Small intestine (tissue), 7 donors: ENCODE measurements at regions not wholly inside any gene's neighbourhood (a gene's known extent, or its start where the extent isn't known, plus 50 kb on each side); places are given as distances from the start of the nearest gene placed in this dataset.

Source experiments
- DNase-seq, 2 donors: peaks; one replicate each; pipeline versions ENCODE4 v3.0.0 to v3.0.0-alpha.2; 2013
- FAIRE-seq: peaks from 2 replicates; lab custom pipeline; 2012; peaks lifted over from hg19 to GRCh38; lab: Jason Lieb, UNC
- H3K27ac ChIP-seq, 3 donors: one replicate each; pipeline ENCODE4 v1.5.1; 2013; ENCODE audit warnings: low read length in 2 of 3, mild to moderate bottlenecking in 2 of 3, control low read depth in 1 of 3, inconsistent platforms in 1 of 3, low read depth in 1 of 3, moderate library complexity in 1 of 3
- H3K27me3 ChIP-seq, 3 donors: one replicate each; pipeline ENCODE4 v1.6.1; 2013; ENCODE audit warnings: low read length in 3 of 3, inconsistent platforms in 1 of 3; ENCODE audit not compliant: control insufficient read depth in 3 of 3, insufficient read depth in 3 of 3
- H3K36me3 ChIP-seq, 3 donors: one replicate each; pipeline ENCODE4 v1.6.1; 2013; ENCODE audit warnings: low read length in 3 of 3, inconsistent platforms in 1 of 3, low read depth in 1 of 3, mild to moderate bottlenecking in 1 of 3, moderate library complexity in 1 of 3; ENCODE audit not compliant: control insufficient read depth in 3 of 3, insufficient read depth in 2 of 3
- H3K4me1 ChIP-seq, 3 donors: one replicate each; pipeline ENCODE4 v1.6.1; 2013; ENCODE audit warnings: low read length in 2 of 3, inconsistent platforms in 1 of 3, low read depth in 1 of 3, mild to moderate bottlenecking in 1 of 3, moderate library complexity in 1 of 3; ENCODE audit not compliant: control insufficient read depth in 3 of 3, insufficient read depth in 2 of 3
- H3K4me3 ChIP-seq, 3 donors: one replicate each; pipeline ENCODE4 v1.5.1; 2013; ENCODE audit warnings: low read length in 3 of 3, control low read depth in 1 of 3, inconsistent platforms in 1 of 3, low read depth in 1 of 3, mild to moderate bottlenecking in 1 of 3, moderate library complexity in 1 of 3
- H3K9me3 ChIP-seq, 2 donors: one replicate each; pipeline ENCODE4 v1.6.1; 2013; ENCODE audit warnings: low read depth in 1 of 2, low read length in 1 of 2; ENCODE audit not compliant: control insufficient read depth in 2 of 2, insufficient read depth in 1 of 2
- WGBS, 3 donors: extraction: QIAGEN DNeasy Blood & Tissue Kit; methylation state at CpG; one replicate each; pipeline ENCODE4 v1.1.7; 2013; 5-methylcytosine and 5-hydroxymethylcytosine counted together
- donor health status: healthy with polysubstance abuse.
- donor health status: control.
- donor health status: control.
- donor health status: Bipolar disorder and iron deficiency.
- donor health status: healthy.

DNA sequence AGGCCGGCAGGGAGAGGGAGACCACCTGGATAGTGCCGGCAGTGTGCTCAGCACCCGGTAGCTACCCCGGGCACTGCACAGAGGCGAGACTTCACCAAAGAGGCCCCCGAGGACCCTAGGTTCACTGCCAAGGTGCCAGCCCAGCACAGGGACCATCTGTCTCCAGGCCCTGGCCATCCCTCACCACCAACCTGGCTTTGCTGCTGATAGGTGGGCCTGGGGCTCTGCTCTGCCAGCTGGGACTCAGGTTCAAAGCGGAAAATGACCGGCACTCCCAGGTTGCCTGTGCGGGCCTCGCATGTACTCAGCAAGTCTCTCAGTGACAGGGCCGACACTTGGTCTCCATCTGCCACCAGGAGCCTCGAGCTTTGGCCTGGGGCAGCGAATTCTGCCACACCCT is 812.2 kb downstream of the BRD1 start:
- DNase-seq (no peak), FAIRE-seq (no peak)
- H3K9me3 ChIP-seq, result no peaks in the 10 kb centered on the region
- no peaks in the 10 kb centered on the region for H3K27me3 ChIP-seq
- H3K4me1 ChIP-seq, result no peaks in the 10 kb centered on the region
- 73 to 84% (median 79%) methylated on average over 13 of the region's 13 CpGs for WGBS, 3 donors
- no peak overlapping the region for H3K4me3 ChIP-seq
- H3K27ac ChIP-seq, result no peak overlapping the region
- H3K36me3 ChIP-seq, result no peaks in the 10 kb centered on the region

DNA sequence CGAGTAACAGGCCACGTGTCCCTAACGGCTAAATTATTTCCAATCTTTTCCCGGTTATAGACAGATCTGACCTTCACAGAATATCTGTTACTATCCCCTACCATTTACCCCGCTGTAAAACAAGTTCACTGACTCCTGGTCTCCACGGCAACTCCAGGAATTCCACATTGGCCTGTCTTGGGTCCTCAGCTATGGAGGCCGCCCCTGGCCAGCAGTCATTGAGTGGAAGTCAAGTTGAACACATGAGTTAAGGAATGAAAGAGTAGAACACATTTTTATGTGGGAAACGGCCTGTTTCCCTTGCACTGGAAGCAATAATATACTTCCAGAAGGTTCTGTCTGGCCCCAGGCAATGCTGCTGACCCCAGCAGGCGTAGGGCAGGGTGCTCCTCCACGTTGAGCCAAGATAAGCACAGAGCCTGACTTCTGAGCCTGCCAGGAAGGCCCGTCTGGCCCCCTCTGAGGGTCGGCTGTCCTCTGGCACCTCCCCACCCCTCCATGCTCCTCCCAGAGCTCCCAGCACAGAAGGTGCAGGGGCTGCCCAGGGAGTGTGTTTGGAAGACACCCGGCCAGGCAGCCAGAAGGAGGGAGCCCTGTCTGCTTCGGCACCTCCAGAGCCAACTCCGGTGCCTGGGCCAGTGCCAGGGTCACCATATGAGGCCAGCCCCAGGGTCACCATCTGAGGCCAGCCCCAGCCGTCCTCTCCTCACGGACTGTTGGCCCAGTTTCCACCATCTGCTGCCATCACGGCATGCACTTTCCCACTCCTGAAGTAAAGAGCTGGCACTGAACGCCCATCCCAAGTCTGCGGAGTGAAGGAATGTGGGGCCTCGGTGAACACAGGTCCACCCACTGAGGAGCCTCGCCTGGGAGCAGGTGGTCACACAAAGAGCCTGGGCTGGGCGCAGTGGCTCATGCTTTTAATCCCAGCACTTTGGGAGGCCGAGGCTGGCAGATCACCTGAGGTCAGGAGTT is 813.2 kb downstream of the BRD1 start:
- no peaks in the 10 kb centered on the region for H3K9me3 ChIP-seq
- no peaks in the 10 kb centered on the region for H3K4me1 ChIP-seq
- WGBS, 3 donors, result 63 to 76% (median 73%) methylated on average over 24 of the region's 24 CpGs
- no peak overlapping the region for H3K27ac ChIP-seq
- no peak overlapping the region for H3K4me3 ChIP-seq
- H3K36me3 ChIP-seq, result no peaks in the 10 kb centered on the region
- H3K27me3 ChIP-seq, result no peaks in the 10 kb centered on the region
- FAIRE-seq (no peak), DNase-seq (no peak)

DNA sequence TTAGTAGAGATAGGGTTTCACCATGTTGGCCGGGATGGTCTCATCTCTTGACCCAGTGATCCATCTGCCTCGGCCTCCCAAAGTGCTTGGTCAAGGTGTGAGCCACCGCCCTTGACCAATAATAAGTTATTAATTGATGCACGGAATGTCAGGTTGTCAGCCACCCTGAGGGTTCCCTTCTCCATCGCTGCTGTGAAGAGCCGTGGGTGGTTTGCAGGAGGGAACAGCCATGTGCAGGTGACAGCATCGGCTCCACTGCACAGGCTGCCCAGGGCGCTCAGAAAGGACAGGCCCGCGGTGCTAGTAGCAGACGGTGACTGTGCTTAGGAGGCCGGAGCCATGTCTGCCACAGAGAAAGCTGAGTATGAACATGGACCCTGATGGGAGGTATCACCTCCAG is 814.0 kb downstream of the BRD1 start:
- no peak for DNase-seq
- H3K36me3 ChIP-seq, result no peaks in the 10 kb centered on the region
- no peak for FAIRE-seq
- no peak overlapping the region for H3K4me3 ChIP-seq
- WGBS, 3 donors, result 82 to 94% (median 89%) methylated on average over 12 of the region's 12 CpGs
- no peak overlapping the region for H3K27ac ChIP-seq
- H3K27me3 ChIP-seq, result no peaks in the 10 kb centered on the region
- no peaks in the 10 kb centered on the region for H3K9me3 ChIP-seq
- no peaks in the 10 kb centered on the region for H3K4me1 ChIP-seq

DNA sequence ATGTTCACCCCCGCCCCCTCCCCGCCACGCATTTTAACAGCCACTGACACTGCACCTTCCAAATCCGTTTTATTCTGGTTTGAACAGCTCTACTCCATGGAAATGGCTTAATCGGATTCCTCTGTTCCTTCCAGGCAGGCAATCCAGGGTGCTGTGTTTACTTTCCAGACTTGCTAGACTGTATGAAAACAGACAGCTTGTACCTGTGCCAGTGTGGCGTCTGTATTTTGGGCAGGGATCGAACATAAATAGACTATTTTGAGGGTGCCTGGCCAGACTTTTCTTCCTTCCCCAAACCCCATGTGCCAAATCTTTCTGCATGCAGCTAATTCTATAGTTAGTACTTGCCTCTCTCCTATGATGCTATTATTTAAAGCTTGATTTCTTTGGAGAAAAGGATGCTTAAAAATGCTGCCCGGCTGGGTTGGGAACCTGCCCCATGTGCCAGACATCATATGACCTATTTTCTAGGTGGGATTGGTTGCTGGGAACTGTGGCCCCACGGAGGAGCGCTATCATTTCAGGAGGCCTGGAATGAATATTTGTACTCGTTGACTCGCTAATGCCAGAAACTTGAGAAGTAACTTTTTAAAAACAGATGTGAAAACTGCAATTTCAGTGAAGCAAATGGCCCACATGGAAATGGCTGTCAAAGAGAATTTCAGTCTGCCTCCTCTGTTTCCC is 814.8 kb downstream of the BRD1 start:
- Histone ChIP-seq H3K4me1 (no peaks in the 10 kb centered on the region), H3K27me3 (no peaks in the 10 kb centered on the region), H3K9me3 (no peaks in the 10 kb centered on the region), H3K27ac (no peak overlapping the region), H3K36me3 (no peaks in the 10 kb centered on the region), H3K4me3 (no peak overlapping the region)
- 62 to 75% (median 70%) methylated on average over 12 of the region's 12 CpGs for WGBS, 3 donors
- DNase-seq (no peak), FAIRE-seq (no peak)

DNA sequence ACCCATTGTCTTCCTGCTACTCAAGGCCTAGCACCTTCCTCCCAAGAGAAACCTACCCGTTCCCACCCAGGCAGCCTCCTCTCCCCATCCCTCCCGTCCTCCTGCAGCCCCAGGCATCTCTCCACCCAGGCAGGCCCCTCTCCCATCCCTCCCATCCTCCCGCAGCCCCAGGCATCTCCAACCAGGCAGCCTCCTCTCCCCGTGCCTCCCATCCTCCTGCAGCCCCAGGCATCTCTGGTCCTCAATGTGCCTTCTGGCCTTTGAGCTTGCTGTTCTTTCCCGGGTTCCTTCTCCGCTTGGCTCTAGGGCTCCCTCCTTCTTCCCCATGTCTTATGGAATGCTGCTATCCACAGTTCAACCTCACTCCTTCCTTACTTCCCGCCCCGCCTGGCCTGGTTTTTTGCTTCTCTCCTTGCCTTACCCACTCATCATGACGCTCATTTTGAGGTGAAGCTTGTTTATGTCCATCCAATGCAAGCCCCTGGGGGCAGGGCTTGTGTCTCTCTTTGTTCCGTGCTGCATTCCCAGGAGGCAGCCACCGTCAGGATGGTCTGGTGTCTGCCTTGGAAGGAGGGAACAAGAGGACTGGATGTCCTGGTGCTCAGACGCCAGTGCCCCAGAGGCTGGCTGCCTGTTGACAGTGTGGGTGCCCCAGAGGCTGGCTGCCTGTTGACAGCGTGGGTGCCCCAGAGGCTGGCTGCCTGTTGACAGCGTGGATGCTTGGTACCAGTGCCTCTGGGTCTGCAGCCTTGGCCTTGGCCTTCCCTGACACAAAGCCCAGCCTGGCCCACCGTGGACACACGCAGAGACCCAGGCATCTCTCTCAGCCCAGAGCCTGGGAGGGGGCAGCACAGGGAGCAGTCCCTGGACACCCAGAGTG is 815.7 kb downstream of the BRD1 start:
- FAIRE-seq (no peak), DNase-seq (no peak)
- 64 to 68% (median 66%) methylated on average over 15 to 16 of the region's 16 CpGs for WGBS, 3 donors

GRCh38 chr22:49011379-49011768 is 816.3 kb downstream of the BRD1 start:
- FAIRE-seq, result no peak
- no peak for DNase-seq
- 58 to 75% (median 70%) methylated on average over 11 of the region's 11 CpGs for WGBS, 3 donors

More for the DNA sequence above, 815.7 kb downstream of the BRD1 start:
- H3K36me3 ChIP-seq, result no peaks in the 10 kb centered on the region
- H3K27ac ChIP-seq, result no peak overlapping the region
- H3K27me3 ChIP-seq, result no peaks in the 10 kb centered on the region
- H3K9me3 ChIP-seq, result no peaks in the 10 kb centered on the region
- H3K4me3 ChIP-seq, result no peak overlapping the region
- H3K4me1 ChIP-seq, result no peaks in the 10 kb centered on the region

DNA sequence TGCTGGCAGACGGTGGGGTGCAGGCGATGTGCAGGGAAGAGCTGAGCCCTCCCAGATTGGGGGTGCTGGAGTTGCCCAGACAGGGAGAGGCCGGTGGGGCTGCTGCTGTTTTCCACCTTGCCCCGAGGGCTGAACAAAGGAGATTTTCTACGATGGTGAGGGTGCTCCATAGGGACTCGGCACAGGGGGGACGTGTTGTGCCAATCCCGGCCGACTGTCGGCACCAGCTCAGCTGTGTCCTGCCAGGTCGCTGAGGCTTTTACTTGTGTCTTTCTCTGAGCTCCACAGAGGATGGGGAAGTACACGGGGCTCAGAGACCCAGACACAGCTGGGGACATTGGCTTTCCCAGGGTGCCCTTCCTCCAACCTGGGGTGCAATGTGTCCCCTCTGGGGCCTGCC is 816.8 kb downstream of the BRD1 start:
- H3K36me3 ChIP-seq, result no peaks in the 10 kb centered on the region
- no peaks in the 10 kb centered on the region for H3K4me1 ChIP-seq
- 83 to 89% (median 85%) methylated on average over 12 of the region's 12 CpGs for WGBS, 3 donors
- no peak overlapping the region for H3K27ac ChIP-seq
- H3K4me3 ChIP-seq, result no peak overlapping the region
- H3K9me3 ChIP-seq, result no peaks in the 10 kb centered on the region
- FAIRE-seq (no peak), DNase-seq (no peak)
- no peaks in the 10 kb centered on the region for H3K27me3 ChIP-seq

More at GRCh38 chr22:49011379-49011768, 816.3 kb downstream of the BRD1 start:
- Histone ChIP-seq H3K4me1 (no peaks in the 10 kb centered on the region), H3K36me3 (no peaks in the 10 kb centered on the region), H3K4me3 (no peak overlapping the region), H3K27ac (no peak overlapping the region), H3K27me3 (no peaks in the 10 kb centered on the region), H3K9me3 (no peaks in the 10 kb centered on the region)
